ENCODE measurements at regions not wholly inside any gene's neighbourhood (a gene's known extent, or its start where the extent isn't known, plus 50 kb on each side); places are given as distances from the start of the nearest gene placed in this dataset.

GRCh38 chr12:16668198-16668597 is 62.2 kb upstream of the LMO3 start:
- TF ChIP-seq CTCF (IDR thresholded peaks at IDR 0.05; ENCODE audit: poor library complexity, severe bottlenecking) (no peak), EZH2 (IDR thresholded peaks at IDR 0.05; ENCODE audit: borderline replicate concordance, insufficient read depth, low read length, poor library complexity, severe bottlenecking) (no peak), REST (IDR thresholded peaks at IDR 0.05; ENCODE audit: borderline replicate concordance) (no peak), RAD21 (conservative IDR thresholded peaks at IDR 0.05) (no peak), MXI1 (conservative IDR thresholded peaks at IDR 0.05; ENCODE audit: poor library complexity, severe bottlenecking) (no peak), EP300 (conservative IDR thresholded peaks at IDR 0.05; ENCODE audit: poor library complexity, severe bottlenecking) (no peak)

All from neural cell (in vitro differentiated cells).